Urinary bladder (tissue), 3 donors: ENCODE measurements at regions not wholly inside any gene's neighbourhood (a gene's known extent, or its start where the extent isn't known, plus 50 kb on each side); places are given as distances from the start of the nearest gene placed in this dataset.
"Not testable (repeated sequence)": the region's sequence is repeated elsewhere in the genome, so short reads cannot be mapped to it uniquely, and the experiment has no call there.

Source experiments
- DNase-seq: peaks from one replicate; pipeline ENCODE4 v3.0.0-alpha.2; 2015; ENCODE audit errors: extremely low spot score
- H3K27ac ChIP-seq: one replicate; pipeline ENCODE4 v1.5.1; 2013; ENCODE audit warnings: low read depth, mild to moderate bottlenecking, moderate library complexity
- H3K36me3 ChIP-seq: one replicate; pipeline ENCODE4 v1.6.1; 2013; ENCODE audit warnings: mild to moderate bottlenecking, moderate library complexity; ENCODE audit not compliant: insufficient read depth
- H3K4me1 ChIP-seq: one replicate; pipeline ENCODE4 v1.6.1; 2013; ENCODE audit warnings: mild to moderate bottlenecking, moderate library complexity; ENCODE audit not compliant: insufficient read depth
- H3K4me3 ChIP-seq: one replicate; pipeline ENCODE4 v1.5.1; 2013; ENCODE audit warnings: low read depth, low read length
- WGBS: extraction: QIAGEN DNeasy Blood & Tissue Kit; methylation state at CpG from one replicate; pipeline ENCODE4 v1.1.7; 2013; 5-methylcytosine and 5-hydroxymethylcytosine counted together
- donor health status: healthy with polysubstance abuse.
- donor health status: healthy.

GRCh38 chr15:91393186-91393585, 293.1 kb downstream of the SV2B start:
- Histone ChIP-seq H3K4me3 (no peak overlapping the region), H3K4me1 (no peaks in the 10 kb centered on the region), H3K27ac (no peak overlapping the region), H3K36me3 (no peaks in the 10 kb centered on the region)
- 79% methylated on average over 6 of the region's 6 CpGs for WGBS
- DNase-seq, result no peak

DNA sequence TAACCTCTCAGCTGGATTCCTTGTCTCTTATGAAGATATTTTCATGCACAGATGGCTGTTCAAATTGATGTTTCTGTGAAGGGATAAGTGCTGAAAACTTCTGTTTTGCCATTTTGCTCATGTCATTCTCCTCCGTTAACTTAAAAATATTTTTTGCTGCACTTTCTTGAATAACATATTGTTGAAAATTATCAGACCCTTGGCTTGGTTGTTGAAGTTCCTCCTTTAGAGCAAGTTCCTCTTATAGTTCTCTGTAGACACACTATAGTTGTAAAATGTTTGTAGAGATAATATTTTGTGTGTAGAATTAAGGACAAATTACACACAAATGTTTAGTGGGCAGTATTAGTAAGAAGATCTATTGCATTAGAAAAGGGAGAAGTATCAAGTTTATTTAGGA, 300.4 kb downstream of the SV2B start:
- WGBS, result 93% methylated on average over 1 of the region's 1 CpG
- Histone ChIP-seq H3K36me3 (no peaks in the 10 kb centered on the region), H3K4me1 (no peaks in the 10 kb centered on the region), H3K27ac (no peak overlapping the region), H3K4me3 (no peak overlapping the region)
- no peak for DNase-seq

DNA sequence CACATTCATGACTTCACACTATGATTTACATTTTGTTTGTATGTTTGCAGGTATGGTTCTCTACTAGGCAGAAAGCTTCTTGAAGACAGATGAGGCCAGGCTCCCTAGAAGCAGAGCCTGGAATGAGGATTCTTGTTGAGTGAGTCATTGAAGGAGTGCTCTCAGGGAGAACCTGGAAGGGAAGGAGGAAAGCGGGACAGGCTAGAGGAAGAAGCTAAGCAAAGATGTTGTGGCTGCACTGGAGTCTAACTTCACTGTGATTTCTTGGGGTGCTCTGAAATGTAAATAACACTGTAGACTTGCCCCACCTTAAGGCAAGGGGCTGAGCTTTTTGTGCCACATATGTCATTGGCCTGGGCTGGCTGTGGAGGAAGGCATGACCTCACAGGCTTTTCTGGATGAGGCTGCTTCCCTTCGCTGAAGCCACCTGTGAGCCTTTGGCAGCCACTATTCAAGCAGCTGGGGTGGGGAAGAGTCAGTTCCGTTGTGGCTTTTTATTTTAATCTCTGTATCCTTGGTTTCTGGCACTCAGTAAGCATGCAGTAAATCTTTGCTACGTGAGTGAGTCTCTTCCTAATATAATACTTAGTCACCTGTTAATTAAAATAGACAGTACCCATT, 307.3 kb downstream of the SV2B start:
- H3K36me3 ChIP-seq, result no peaks in the 10 kb centered on the region
- 30% methylated on average over 4 of the region's 4 CpGs for WGBS
- no peak overlapping the region for H3K4me3 ChIP-seq
- no peak overlapping the region for H3K27ac ChIP-seq
- H3K4me1 ChIP-seq, result no peaks in the 10 kb centered on the region
- no peak for DNase-seq

GRCh38 chr15:91408476-91409076, 308.5 kb downstream of the SV2B start:
- DNase-seq, result no peak
- Histone ChIP-seq H3K4me1 (no peaks in the 10 kb centered on the region), H3K4me3 (no peak overlapping the region), H3K27ac (no peak overlapping the region), H3K36me3 (no peaks in the 10 kb centered on the region)
- WGBS, result 19% methylated on average over 9 of the region's 9 CpGs

- no peak overlapping the region for H3K27ac ChIP-seq
- 49% methylated on average over 1 of the region's 1 CpG for WGBS
- H3K4me3 ChIP-seq, result no peak overlapping the region
- no peaks in the 10 kb centered on the region for H3K4me1 ChIP-seq
- H3K36me3 ChIP-seq, result no peaks in the 10 kb centered on the region
- no peak for DNase-seq
Observed at GRCh38 chr15:91409387-91409786, 309.3 kb downstream of the SV2B start.

DNA sequence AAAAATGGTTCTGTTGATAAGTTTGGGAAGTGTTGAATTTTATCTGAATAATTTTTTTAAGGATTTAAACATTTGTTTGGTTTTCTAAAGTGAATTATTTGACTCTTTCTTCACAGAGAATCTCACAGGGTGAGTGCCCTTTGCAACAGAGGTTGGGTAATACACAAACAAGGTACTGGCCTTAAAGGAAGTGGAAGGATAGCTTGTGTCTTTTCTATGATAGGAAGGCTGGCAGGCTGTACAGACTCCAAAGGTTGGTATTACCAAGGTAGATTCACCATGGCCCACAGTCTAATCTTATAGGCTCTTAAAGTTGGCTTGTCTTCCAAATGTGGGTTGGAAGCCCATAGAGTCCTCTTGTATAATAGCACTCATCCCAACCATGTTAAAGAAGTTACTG, 311.5 kb downstream of the SV2B start:
- Histone ChIP-seq H3K36me3 (no peaks in the 10 kb centered on the region), H3K4me3 (no peak overlapping the region), H3K4me1 (no peaks in the 10 kb centered on the region), H3K27ac (no peak overlapping the region)
- DNase-seq, result no peak

DNA sequence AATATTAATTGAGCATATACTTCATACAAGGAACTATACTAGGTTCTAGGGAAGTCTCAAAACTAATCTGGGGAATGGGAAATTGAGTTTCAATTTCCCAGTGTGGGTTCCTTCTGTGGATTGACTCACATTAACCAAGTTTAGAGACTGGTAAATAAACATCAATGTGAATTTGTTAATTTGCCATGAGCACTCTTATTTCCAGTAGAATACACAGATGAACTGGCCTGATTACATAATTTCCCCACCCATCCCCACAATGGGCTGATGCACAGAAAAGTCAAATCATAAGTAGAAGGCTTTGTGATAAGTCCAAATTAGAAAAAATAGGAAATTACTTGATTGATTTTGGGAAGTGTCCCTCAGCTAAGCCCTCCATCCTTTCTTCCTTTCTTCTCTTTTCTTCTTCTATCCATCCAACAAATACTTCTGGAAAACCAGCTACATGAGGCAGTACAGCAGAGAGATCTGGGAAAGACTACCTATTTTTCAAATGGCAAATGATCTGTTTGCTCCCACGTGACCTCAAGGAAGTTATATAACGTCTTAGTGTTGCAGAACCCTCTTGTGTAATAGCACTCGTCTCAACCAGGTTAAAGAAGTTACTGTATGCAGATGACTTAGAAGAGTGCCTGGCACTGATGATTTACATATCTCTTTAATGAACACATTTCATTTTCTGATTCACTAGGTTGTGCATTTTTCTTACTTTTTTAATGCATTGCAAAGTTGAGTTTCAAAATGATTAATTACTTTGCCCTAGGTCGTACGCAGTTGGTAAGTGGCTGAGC, 312.3 kb downstream of the SV2B start:
- 66% methylated on average over 5 of the region's 5 CpGs for WGBS
- Histone ChIP-seq H3K27ac (no peak overlapping the region), H3K4me1 (no peaks in the 10 kb centered on the region), H3K36me3 (no peaks in the 10 kb centered on the region), H3K4me3 (no peak overlapping the region)
- DNase-seq, result no peak

DNA sequence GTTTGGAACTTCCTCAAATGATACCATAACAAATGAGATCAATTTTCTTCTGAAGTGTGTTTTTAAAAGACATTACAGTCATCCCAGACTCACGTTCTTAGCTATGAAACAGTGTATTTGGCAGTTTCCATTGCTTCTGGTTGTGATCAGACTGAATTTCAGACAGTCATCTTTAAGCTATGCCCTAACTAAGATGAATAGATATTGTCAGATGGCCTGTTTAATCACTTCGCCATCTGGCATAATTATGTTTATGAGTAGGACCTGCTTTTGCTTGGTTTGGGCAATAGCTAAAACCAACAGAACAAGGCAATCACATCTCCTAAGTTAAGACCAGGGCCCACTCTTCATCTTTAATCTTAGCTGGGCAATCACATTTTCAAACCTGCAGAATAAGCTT, 313.1 kb downstream of the SV2B start:
- Histone ChIP-seq H3K36me3 (no peaks in the 10 kb centered on the region), H3K4me3 (no peak overlapping the region), H3K27ac (no peak overlapping the region), H3K4me1 (no peaks in the 10 kb centered on the region)
- no peak for DNase-seq
- 66% methylated on average over 2 of the region's 2 CpGs for WGBS

DNA sequence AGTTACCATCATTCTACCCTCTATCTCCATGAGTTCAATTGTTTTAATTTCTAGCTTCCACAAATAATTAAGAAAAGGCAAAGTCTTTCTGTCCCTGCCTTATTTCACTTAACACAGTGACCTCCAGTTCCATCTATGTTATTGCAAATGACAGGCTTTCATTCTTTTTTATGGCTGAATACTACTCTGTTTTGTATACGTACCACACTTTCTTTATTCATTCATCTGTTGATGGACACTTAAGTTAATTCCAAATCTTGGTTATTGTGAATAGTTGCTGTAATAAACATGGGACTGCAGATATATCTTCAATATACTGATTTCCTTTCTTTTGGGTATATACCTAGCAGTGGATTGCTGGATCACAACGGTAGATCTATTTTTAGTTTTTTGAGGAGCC, 314.1 kb downstream of the SV2B start:
- H3K36me3 ChIP-seq, result no peaks in the 10 kb centered on the region
- 89% methylated on average over 2 of the region's 2 CpGs for WGBS

GRCh38 chr15:91415258-91415657, 315.2 kb downstream of the SV2B start:
- DNase-seq, H3K4me1 ChIP-seq, H3K36me3 ChIP-seq, H3K27ac ChIP-seq, H3K4me3 ChIP-seq: not testable (repeated sequence)
- 93% methylated on average over 4 of the region's 4 CpGs for WGBS

More for the DNA sequence above, 314.1 kb downstream of the SV2B start:
- DNase-seq, result no peak
- Histone ChIP-seq H3K4me3 (no peak overlapping the region), H3K27ac (no peak overlapping the region), H3K4me1 (no peaks in the 10 kb centered on the region)

GRCh38 chr15:91420689-91421088, 320.6 kb downstream of the SV2B start:
- no peak overlapping the region for H3K27ac ChIP-seq
- no peak for DNase-seq
- no peaks in the 10 kb centered on the region for H3K4me1 ChIP-seq
- H3K4me3 ChIP-seq, result no peak overlapping the region
- WGBS, result 78% methylated on average over 2 of the region's 2 CpGs
- no peaks in the 10 kb centered on the region for H3K36me3 ChIP-seq

DNA sequence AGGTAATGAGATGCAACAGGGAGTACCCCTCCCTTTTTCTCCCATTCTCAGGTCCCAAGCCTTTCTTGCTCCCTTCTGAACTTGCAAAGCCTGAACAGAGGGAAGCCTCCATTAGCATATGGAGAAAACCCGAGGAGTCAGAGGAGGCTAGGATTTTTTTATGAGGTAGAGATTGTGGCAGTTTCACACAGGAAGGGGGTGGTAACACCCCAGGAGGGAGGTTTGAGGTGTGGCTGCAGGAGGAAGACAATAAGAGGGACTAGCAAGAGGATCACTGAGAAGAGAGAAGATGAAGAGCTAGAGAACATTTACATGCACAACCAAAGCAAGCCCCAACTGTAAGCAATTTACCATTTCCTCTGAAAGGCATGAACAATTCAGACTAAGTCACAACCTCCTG, 322.7 kb downstream of the SV2B start:
- Histone ChIP-seq H3K4me1 (no peaks in the 10 kb centered on the region), H3K36me3 (no peaks in the 10 kb centered on the region), H3K27ac (no peak overlapping the region), H3K4me3 (no peak overlapping the region)
- no peak for DNase-seq
- 19% methylated on average over 1 of the region's 1 CpG for WGBS

GRCh38 chr15:91424001-91424400, 323.9 kb downstream of the SV2B start:
- H3K27ac ChIP-seq, result no peak overlapping the region
- 97% methylated on average over 1 of the region's 1 CpG for WGBS
- no peaks in the 10 kb centered on the region for H3K4me1 ChIP-seq
- H3K4me3 ChIP-seq, result no peak overlapping the region
- DNase-seq, result no peak
- H3K36me3 ChIP-seq, result no peaks in the 10 kb centered on the region

DNA sequence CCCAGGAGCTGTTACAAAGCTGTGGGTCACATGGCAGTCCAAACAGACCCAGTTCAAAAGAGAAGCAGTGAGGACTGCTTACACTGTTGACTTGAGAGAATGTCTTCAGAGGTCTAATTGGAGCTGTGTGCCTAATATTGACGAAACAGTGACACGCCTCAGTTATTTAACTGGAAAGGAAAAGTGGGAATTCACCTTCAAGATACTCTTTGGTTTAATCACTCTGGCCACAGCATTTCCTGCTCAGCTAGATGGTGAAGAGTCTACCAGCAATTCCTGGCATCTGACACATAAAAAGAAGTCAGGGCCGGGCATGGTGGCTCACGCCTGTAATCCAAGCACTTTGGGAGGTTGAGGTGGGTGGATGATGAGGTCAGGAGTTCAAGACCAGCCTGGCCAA, 326.4 kb downstream of the SV2B start:
- H3K27ac ChIP-seq, result no peak overlapping the region
- WGBS, result 78% methylated on average over 4 of the region's 4 CpGs
- no peak for DNase-seq

More for the DNA sequence above, 326.4 kb downstream of the SV2B start:
- Histone ChIP-seq H3K36me3 (no peaks in the 10 kb centered on the region), H3K4me1 (no peaks in the 10 kb centered on the region), H3K4me3 (no peak overlapping the region)
